ENCODE measurements at regions not wholly inside any gene's neighbourhood (a gene's known extent, or its start where the extent isn't known, plus 50 kb on each side); places are given as distances from the start of the nearest gene placed in this dataset.

DNA sequence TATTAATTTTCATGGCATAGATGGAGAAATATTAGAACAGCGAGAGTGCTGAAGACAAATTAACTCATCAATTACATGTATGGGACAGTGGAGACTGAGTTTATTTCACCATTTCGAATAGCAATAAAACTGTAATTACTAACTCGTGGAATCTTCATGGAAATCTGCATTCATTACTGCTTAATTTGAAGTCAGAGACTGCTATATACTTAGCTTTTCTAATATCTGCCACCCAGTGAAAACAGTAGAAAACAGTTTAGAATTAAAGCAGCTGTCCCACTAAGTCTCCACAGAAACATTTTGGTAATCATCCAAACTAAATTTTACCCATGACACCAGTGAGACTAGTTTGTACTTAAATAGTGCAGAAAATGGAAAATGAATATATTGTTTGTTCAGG is 56.8 kb downstream of the IZUMO3 start:
- no peak for DNase-seq

DNA sequence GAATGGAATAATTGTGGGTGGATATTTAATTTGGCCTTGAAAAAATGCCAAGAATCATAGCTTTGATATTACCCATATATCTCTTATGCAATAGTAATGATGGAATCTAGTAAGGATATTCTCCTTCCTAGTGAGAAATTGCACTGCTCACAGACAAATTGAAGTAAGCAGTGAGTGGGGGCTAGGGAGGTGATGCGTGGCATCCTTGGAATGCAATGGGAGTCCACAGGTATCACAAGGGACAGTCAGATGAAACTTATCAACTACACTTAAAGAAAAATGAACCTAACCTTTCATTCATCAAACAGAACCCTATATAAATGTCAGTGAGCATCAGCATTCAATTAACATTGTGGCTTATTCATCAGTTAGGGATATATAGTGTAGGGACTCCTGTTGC is 57.8 kb downstream of the IZUMO3 start:
- no peak for DNase-seq

- no peak for DNase-seq
Observed at GRCh38 chr9:24487250-24487861, 58.3 kb downstream of the IZUMO3 start.

- DNase-seq: no peak
Observed at GRCh38 chr9:24479361-24480059, 66.2 kb downstream of the IZUMO3 start.

DNA sequence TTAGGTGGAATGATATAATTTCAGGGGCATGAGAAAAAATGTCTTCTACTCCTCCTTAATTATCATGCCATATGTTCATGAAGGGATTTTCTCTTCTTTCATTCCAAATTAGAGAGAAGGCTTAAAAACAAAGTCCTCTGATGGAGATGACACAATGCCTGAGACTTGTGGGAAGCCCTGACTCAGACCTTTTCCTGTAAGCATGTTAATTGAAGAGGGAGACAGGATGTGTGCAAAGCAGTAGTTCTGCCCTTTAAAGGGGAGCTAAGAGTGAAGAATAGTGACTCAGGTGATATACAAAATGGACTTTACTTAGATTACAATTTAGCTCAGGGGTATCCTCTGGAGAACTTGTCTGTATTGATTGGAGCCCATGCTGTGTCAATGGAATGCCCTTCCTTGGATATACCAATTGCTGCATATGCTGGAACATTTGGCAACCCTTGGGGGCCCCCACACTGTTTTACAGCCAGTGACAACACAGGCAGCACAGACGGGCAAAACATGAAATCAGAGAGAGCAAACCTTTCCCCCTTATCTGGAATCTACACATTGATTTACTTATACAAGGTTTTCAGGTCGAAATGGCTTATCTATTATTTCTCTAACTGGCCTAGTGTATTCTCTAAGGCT is 81.3 kb downstream of the IZUMO3 start:
- no peak for DNase-seq

- no peak for DNase-seq
Observed at GRCh38 chr9:24462951-24463350, 82.7 kb downstream of the IZUMO3 start.

GRCh38 chr9:24460781-24461180 is 84.9 kb downstream of the IZUMO3 start:
- no peak for DNase-seq

GRCh38 chr9:24459953-24460352 is 85.7 kb downstream of the IZUMO3 start:
- no peak for DNase-seq

DNA sequence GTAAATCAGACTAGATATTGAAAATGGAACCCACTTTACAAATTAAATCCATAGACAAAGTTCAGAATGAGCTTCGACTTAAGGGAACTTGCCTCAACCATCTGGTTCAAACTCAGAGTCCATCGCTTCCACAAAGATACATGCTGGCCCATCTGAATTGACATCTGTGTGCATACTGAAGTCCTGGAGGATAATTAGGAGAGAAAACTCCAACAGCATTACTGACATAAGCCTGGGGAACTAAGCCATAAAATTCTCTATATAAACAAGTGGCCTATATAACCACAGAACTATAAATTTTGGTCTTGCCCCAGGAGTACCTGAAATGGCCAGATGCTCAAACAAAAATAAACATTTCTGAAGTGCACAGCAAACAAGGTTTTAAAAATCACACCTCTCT is 94.4 kb downstream of the IZUMO3 start:
- no peak for DNase-seq

- no peak for DNase-seq
Observed at GRCh38 chr9:24449976-24450375, 95.7 kb downstream of the IZUMO3 start.

- DNase-seq: no peak
Observed at GRCh38 chr9:24439456-24439855, 106.2 kb downstream of the IZUMO3 start.

GRCh38 chr9:24438876-24439275 is 106.8 kb downstream of the IZUMO3 start:
- DNase-seq: no peak

GRCh38 chr9:24436761-24437160 is 108.9 kb downstream of the IZUMO3 start:
- DNase-seq: no peak

DNA sequence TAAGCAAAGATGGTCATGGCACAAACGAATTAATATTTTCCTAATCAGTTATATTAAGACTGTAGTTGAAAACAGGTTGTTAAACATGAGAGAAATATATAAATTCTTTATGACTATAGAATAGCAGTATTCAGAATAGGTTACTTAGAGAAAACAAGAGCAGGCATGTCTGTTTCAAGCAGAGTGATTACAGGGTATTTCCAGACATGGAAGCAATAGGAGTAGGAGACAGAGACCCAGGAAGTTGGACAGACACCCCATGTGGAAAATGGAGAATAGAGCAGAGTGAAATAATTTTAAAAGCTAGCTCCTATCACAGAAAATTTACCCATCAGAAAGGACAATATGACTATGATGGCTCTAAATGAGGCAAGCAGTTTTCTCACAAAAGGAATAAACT is 111.5 kb downstream of the IZUMO3 start:
- no peak for DNase-seq

- DNase-seq: no peak
Observed at GRCh38 chr9:24416136-24416535, 129.6 kb downstream of the IZUMO3 start.

DNA sequence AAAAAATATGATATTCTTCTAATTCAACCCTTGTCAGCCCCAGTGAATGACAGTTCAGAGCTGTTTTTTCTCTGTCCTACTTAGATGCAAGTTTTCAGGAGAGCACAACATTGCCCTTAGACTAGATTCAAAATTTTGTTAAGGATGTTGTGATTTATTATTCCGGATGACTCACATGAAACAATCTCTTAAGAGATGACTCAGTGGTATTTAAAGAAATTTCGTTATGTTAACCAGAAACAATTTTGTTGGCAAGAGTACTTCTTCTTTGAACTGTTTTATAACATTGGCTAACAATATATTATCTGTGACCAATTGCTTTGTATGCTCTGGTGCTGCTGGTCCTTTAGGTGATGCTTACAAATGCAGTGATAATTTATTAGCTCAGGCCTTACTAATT is 132.0 kb downstream of the IZUMO3 start:
- no peak for DNase-seq

DNA sequence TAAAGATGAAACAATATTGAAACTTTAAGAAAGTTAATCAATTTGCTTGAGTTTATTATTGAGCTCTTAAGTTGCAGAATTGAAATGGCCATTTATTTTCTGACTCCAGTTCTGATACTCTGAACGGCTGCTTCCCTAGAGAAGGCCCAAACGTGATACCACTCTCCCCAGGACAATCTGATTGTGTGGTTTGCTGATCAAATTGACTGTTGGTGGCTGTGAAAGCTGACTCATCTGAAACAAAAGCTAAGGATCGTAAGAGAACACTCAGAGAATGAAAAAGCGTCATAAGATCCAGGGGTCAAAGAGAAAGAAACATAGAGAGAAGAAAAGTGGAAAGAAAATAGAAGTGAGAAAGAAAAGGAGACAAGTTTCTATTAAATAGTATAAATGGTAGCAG is 147.2 kb downstream of the IZUMO3 start:
- no peak for DNase-seq

DNA sequence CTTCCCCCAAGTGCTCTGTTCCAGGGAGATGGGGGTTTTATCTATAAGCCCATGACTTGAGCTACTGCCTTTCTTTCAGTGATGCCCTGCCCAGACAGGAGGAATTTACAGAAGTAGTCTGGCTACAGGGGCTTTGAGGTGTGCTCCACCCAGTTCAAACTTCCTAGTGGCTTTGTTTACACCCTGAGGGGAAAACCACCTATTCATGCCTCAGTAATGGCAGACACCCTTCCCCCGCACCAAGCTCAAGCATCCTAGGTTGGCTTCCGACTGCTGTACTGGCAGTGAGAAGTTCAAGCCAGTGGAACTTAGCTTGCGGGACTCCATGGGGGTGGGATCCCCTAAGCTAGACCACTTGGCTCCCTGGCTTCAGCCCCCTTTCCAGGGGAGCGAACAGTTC is 154.6 kb downstream of the IZUMO3 start:
- DNase-seq: no peak

DNA sequence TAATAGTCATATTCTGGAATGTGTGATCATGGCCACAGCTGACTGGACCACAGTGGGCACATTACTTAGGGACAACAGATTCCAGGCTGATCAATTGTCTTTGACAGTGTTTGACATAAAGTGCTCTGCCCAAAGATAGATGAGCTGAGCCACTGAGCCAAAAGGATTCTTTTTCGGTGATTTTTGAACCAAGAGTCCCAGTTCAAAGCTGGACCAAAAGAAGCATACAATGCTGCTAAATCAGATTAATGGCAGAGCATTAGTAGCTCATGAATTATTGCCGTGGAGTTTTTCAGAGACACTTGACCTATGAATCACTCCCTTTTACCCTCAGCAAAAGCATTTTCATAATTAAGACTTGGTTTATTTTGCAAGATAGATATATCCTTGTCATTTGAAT is 160.6 kb downstream of the IZUMO3 start:
- DNase-seq: no peak

DNA sequence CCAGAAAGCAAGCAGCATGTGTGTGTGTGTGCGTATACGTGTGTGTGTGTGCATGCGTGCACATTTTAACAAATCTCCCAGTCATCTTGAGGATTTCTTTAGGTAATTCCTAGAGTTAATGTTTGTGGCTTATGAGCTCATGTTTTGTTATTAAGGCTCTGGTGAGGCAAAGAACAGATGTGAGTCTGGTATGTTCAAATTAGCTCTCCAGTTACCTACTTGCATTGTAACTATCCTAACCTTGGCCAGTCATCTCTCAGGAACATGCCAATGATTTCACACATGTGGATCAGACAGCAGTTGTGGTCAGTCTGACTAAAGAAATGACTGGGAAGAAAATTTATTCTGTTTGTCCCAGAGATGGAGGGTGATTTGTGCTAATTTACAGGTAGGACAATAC is 163.1 kb downstream of the IZUMO3 start:
- DNase-seq: no peak

GRCh38 chr9:24381205-24381604 is 164.5 kb downstream of the IZUMO3 start:
- no peak for DNase-seq

DNA sequence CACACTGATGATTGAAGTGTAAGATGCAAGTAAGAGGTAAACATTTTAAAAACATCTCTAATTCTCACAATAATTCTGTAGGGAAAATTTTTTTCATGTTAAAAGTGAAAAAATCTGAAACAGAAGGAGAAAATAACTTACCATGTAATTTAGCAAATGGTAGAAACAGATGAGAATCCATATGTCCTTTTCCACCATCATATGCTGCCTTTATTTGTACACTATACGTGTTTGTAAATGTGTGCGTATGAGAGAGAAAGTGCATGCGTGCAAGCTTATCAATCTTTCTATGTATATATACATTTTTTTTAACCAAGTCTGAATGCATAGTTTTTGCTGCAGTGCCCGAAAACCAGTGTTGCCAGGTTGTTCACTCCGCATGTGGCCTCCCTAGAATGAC is 186.7 kb downstream of the IZUMO3 start:
- no peak for DNase-seq

DNA sequence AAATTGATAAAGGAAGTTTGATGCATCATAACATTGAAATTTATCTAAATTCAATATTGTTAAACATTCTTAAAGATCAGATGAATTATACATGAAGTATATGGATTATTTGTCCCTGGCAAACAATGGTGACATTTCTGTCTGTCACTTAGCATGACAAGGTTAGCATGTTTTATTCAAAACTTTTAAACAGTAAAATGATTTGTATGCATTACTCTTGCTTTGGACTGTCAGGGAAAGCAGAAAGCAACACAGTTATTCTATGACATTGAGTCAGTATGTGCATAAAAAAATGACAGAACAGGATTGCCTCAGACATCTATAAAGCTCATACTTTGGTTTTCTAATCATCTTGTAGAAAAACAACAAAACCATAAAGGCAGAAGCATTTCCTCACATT is 193.7 kb downstream of the IZUMO3 start:
- DNase-seq: no peak

DNA sequence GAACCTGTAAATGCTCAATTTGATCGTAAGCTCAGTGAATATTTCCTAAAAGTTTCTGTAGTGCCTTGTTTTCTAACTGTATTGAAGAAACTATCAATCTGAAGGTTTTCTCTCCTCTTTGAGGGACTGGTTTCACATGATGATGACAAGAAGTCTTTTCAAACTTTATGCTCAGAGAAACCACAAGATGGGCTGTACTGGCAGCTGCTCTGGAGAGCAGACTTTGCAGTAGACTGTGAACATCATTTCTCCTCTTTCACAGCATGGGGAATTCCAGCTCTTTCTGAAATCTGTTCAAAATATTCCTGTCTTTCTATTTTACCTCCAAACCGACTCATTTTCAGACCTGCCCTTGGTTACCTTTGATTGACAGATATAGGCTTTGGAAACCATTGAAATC is 194.4 kb downstream of the IZUMO3 start:
- DNase-seq: no peak

DNA sequence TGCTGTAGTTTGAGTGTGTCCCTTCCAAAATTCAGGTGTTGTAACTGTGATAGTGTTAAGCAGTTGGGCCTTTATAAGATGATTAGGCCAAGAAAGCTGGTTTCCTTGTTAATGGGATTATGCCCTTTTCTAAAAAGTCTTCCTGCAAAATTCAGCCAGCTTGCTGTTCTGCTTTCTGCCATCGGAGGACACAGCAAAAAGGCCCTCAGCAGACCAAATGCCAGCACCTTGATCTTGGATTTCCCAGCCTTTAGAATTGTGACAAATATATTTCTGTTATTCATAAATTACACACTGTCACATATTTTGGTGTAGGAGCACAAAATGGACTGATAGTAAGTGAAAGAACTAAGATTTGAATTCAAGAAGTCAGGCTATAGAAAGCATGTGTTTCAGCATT is 203.2 kb downstream of the IZUMO3 start:
- DNase-seq: no peak

Data from NCI-H146 (cell line).